GM21526 (cell line): ENCODE measurements at regions not wholly inside any gene's neighbourhood (a gene's known extent, or its start where the extent isn't known, plus 50 kb on each side); places are given as distances from the start of the nearest gene placed in this dataset.

Experiments used
- ATAC-seq: cut with Tn5 transposase; IDR thresholded peaks from one replicate; pipeline ENCODE4 v1.9.1; 2021; ENCODE audit warnings: moderate library complexity; ENCODE audit not compliant: unreplicated experiment, low FRiP score

DNA sequence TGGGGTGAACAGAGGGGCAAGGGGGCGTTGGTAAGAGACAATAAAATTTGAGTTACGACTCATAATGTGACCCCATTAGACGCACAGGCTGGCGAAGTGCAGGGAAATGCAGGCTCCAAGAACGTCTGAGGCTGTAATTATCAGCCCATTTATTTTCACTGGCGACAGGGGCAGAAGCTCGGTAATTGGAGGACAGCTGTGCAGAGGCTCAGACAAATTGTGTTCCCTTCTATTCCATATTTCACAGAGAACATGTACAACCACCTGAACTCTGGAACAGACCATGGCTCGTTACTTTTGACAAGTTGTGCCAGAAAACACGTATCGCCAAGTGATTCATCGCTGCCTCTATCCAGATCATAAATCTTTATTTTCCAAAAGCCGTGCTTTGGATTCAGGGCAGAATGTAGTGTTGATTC is 137.3 kb upstream of the FRMD4A start:
- ATAC-seq: no peak

DNA sequence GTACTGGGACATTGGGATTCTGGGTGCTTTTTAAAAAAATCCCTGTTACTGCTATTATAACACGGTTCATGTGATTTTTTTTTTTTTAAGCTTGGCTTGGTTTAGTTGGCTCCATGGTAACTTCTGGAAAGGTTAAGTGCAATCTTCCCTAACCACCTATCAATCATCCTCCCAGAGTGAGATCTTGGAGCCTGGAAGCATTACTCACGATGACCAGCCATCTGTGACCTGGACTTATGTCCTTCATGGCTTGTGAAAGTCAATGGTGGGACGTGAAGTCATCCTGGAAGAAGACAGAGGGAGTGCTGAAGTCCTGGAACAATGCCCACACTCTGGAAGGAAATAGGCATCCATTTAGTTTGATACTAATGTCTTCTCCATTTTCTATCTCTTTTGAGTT is 135.5 kb upstream of the FRMD4A start:
- no peak for ATAC-seq

DNA sequence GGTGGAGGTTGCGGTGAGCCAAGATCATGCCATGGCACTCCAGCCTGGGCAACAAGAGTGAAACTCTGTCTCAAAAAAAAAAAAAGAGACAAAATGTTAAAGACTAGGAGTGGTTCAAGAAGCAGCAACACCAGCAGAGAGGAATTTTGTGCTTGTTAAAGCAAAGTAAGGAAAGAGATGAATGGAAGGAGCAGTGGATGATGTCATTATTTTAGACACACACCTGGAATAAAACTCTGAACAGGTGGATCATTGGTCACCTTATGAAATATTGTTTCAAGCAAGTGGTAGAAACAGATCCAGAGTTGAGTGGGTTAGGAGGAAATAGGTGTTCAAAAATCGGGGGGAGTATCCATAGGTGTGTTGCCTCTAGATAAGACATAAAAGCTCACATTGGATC is 129.7 kb upstream of the FRMD4A start:
- no peak for ATAC-seq

- no peak for ATAC-seq
These were observed 128.9 kb upstream of the FRMD4A start for GRCh38 chr10:14459665-14460064.

- ATAC-seq: no peak
These were observed 126.1 kb upstream of the FRMD4A start for GRCh38 chr10:14456870-14457266.

DNA sequence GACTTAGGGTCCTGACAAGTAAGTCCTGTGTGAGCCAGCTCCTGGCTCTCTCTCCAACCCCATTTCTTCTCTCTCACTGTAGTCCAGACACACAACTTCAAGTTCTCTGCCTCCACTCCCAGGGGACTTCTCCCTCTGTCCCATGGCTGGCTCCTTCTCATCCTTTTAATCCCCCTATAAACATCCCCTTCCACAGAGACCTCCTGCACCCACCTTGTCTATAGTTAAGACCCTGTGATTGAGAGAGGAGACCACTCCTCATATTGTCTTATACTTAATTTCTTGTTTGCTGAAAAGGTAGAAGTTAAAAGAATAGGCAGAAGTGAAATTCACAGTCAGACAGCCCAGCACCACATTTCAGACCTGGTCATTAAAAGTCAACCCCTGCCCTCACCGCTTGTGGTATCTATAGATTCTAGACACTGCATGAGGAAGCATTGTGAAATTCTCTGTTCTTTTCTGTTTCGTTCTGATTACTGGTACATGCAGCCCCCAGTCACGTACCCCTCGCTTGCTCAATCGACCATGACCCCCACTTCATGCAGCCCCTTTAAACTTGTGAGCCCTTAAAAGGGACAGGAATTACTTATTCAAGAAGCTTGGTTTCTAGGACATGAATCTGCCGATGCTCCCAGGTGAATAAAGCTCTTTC is 125.6 kb upstream of the FRMD4A start:
- no peak for ATAC-seq

GRCh38 chr10:14454629-14455028 is 123.9 kb upstream of the FRMD4A start:
- no peak for ATAC-seq

GRCh38 chr10:14454206-14454605 is 123.5 kb upstream of the FRMD4A start:
- ATAC-seq: no peak

- no peak for ATAC-seq
These were observed 122.9 kb upstream of the FRMD4A start for GRCh38 chr10:14453593-14453992.

DNA sequence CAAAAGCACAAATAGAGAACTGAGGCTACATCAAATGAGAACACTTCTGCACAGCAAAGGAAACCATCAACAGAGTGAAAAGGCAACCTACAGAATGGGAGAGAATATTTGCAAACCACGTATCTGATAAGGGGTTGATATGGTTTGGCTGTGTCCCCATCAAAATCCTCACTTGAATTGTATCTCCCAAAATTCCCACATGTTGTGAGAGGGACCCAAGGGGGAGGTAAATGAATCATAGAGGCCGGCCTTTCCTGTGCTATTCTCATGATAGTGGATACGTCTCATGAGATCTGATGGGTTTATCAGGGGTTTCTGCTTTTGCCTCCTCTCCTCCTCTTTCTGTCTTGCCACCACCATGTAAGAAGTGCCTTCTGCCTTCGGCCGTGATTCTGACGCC is 120.6 kb upstream of the FRMD4A start:
- ATAC-seq: no peak

DNA sequence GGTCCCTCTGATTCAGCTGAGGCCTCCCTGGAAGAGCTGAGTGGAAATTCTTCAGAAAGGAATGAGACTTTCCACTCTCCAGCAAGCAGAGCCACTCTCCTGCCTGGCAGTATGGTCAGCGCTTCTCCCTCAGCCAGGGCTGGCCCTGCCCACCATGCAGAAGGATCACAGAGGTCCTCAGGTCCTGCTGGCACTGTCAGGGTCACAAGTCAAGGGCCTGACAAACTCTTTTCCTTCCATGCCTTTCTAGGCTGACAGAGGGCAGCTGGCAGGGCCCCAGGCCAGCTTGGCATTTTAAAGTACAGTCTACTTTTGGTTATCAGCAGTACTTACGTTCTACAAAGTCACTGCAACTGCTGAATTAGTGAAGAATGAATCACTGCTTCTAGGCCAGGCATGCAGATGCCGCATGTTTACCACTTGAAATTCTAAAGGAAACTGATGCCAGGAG is 119.3 kb upstream of the FRMD4A start:
- no peak for ATAC-seq

- no peak for ATAC-seq
These were observed 118.6 kb upstream of the FRMD4A start for GRCh38 chr10:14449293-14449815.

DNA sequence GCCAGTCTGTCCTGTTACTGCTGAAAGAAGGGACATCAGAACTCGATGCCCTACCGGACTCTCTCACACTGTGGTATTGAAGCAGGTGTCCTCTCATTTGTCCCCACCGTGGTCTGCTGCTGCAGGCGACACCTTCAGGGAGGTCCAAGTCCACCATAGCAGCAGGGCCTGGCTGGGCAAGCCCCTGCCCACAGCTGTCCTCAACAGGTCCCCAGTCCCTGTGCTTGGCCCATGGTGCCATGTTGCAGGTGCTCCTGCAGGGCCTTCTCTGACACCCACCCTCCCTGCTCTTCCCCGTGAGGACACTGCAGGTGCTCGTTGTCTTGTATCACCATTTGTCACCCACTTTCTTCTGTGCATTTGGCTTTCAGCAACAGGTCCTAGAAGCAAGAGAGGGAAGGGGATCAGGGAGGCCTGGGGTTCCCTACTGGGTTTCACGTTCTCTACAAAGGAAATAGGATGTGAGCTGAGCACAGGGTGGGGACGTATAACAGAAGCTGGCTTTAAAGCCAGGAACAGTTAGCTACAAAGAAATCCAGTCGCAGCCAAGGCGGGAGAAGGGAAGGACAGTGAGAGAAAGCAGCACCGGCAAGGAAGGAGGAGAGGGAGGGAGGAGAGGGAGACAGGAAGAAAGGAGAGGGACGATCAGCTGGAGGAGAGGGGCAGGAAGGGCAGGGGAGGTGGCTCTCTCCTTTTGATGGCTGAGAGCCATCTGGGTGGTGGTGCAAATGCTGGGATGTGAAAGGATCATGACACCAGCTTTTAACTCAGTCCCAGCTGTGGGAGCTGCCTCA is 117.7 kb upstream of the FRMD4A start:
- ATAC-seq: no peak

- no peak for ATAC-seq
These were observed 116.5 kb upstream of the FRMD4A start for GRCh38 chr10:14447094-14447839.

DNA sequence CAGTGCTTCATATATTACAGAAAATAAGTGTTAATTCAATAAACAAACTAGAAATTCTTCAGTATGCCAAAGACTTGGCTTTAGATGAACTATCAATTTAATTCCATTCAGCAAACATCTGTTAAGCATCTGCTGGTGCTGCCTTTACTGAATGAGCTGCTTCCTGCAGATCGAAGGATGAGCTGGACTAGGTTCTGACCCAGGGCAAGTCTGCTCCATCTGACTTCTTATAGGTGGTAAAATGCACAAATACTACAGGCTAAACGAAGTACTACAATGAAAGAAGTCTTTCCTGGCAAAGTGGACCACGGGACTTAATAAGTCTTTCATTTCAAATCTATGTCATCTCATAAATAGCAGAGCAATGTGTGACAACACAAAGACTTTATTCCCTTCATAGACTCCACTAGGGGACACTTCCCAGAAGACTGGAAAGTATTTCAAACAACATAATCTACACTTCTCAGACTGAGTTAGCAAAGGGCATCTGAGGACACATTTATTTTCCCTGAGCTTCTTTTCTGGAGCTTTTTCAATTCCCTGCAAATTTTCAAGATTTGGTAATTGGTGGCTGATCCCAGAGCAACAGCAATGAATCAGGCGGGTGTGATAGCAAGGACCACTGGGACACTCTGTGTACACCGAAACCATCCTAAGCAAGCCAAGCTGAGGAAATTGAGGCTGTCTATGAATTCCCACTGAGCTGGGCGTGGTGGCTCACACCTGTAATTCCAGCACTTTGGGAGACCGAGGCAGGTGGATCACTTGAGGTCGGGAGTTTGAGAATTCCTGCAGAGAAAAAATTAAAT is 108.9 kb upstream of the FRMD4A start:
- no peak for ATAC-seq

GRCh38 chr10:14438576-14438975 is 107.9 kb upstream of the FRMD4A start:
- ATAC-seq: no peak

- no peak for ATAC-seq
These were observed 107.3 kb upstream of the FRMD4A start for GRCh38 chr10:14438057-14438456.

GRCh38 chr10:14435976-14436632 is 105.4 kb upstream of the FRMD4A start:
- no peak for ATAC-seq

- ATAC-seq: no peak
These were observed 102.4 kb upstream of the FRMD4A start for GRCh38 chr10:14433147-14433546.

DNA sequence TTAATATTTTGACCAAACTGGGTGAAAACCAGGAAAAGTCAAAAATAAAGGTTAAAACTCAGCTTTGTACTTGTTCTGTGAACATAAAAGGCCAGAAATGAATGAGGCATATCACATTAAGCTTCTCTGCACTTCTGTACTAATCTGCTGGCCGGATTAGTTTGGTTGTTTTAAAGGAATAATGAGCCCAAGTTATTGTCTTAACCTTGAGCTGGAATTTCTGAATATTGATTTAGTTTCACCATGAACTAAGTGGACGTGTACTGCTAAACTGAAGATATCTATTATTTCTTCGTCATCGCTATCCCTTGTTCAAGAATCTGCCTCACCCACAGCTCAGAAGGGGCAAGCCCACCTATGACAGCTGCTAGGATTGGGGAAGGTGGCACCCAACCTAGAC is 101.1 kb upstream of the FRMD4A start:
- no peak for ATAC-seq
